ENCODE measurements at regions not wholly inside any gene's neighbourhood (a gene's known extent, or its start where the extent isn't known, plus 50 kb on each side); places are given as distances from the start of the nearest gene placed in this dataset.

- no peak for DNase-seq (ENCODE audit: extremely low read depth, low read depth)
- no peak for TF ChIP-seq CTCF (IDR thresholded peaks at IDR 0.05; ENCODE audit: low read depth, low read length)
Measured at GRCh38 chr2:66920415-66920814, 476.7 kb upstream of the ETAA1 start.

GRCh38 chr2:66925128-66925527 is 472.0 kb upstream of the ETAA1 start:
- no peak for DNase-seq (ENCODE audit: extremely low read depth, low read depth)
- no peak for TF ChIP-seq CTCF (IDR thresholded peaks at IDR 0.05; ENCODE audit: low read depth, low read length)

- TF ChIP-seq CTCF (IDR thresholded peaks at IDR 0.05; ENCODE audit: low read depth, low read length), result no peak
- no peak for DNase-seq (ENCODE audit: extremely low read depth, low read depth)
Measured at GRCh38 chr2:66926594-66927112, 470.5 kb upstream of the ETAA1 start.

- peak; percentile 54 for DNase-seq (ENCODE audit: extremely low read depth, low read depth)
- no peak for TF ChIP-seq CTCF (IDR thresholded peaks at IDR 0.05; ENCODE audit: low read depth, low read length)
Measured at GRCh38 chr2:66929632-66930338, 467.3 kb upstream of the ETAA1 start.

- TF ChIP-seq CTCF (IDR thresholded peaks at IDR 0.05; ENCODE audit: low read depth, low read length), result no peak
- no peak for DNase-seq (ENCODE audit: extremely low read depth, low read depth)
Measured at GRCh38 chr2:66930339-66931220, 466.6 kb upstream of the ETAA1 start.

GRCh38 chr2:66938471-66938967 is 458.6 kb upstream of the ETAA1 start:
- no peak for TF ChIP-seq CTCF (IDR thresholded peaks at IDR 0.05; ENCODE audit: low read depth, low read length)
- DNase-seq (ENCODE audit: extremely low read depth, low read depth), result no peak

- DNase-seq (ENCODE audit: extremely low read depth, low read depth), result no peak
- TF ChIP-seq CTCF (IDR thresholded peaks at IDR 0.05; ENCODE audit: low read depth, low read length), result no peak
Measured at GRCh38 chr2:66940080-66940479, 457.1 kb upstream of the ETAA1 start.
